MV-4-11 (cell line): ENCODE measurements at regions not wholly inside any gene's neighbourhood (a gene's known extent, or its start where the extent isn't known, plus 50 kb on each side); places are given as distances from the start of the nearest gene placed in this dataset.

Experiments
- DNase-seq: peaks from one replicate; lab custom pipeline; 2025; lab: John Stamatoyannopoulos, UW

DNA sequence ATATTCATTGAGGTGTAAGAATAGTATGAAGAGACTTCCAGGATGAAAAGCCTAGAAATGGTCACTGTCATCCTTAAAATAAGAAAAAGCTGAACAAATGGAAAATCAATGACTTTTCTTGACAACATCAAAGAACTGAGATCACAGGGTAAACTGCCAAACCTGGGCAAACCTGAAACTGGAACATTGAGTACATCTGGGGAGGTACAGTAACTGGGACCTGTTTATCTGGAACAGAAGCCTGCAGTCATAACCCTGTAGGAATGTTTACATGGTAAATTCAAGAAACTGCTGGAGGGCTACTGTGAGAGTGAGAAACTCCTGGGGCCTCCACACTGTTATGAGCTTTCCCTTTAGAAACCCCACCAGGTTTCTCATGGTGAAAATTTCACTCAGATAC, 130.1 kb upstream of the PIRT start:
- DNase-seq = no peak

DNA sequence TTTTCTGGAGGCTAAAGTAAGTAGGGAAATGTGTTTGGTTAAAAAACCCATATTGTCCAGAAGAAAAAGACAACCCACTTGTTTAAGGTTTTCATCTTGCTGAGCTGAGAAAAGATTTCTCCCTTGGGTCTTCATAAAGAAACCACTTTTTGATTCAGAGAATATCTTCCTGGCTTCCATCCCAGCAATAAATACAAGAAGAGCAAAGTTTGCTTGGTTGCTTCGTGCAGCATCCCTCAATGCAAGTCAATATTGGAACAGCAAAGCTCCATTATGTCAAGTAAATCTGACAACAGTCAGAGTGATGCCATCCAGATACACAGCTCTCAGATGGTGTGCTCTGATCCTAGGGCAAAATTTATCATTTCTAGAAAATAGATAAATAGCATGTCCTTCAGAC, 118.9 kb upstream of the PIRT start:
- no peak for DNase-seq

DNA sequence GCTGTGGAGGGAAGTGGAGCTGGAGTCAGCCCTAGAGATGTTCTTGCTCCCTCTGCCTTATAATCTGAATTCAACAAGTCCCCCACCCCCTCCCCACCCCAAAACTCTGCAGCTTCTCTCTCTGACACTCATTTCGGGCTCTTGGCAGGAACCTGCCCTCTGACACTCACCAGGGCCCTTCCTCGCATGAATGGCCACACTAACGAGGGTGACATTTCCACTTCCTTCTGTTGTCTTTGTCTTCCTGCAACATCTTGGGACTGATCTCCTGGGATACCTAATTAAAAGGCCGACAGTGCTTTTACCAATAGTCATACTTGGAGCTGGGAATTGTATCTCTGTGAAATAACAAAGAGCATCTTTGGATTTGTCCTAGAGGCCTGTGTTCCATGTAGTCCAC, 106.9 kb upstream of the PIRT start:
- no peak for DNase-seq

DNA sequence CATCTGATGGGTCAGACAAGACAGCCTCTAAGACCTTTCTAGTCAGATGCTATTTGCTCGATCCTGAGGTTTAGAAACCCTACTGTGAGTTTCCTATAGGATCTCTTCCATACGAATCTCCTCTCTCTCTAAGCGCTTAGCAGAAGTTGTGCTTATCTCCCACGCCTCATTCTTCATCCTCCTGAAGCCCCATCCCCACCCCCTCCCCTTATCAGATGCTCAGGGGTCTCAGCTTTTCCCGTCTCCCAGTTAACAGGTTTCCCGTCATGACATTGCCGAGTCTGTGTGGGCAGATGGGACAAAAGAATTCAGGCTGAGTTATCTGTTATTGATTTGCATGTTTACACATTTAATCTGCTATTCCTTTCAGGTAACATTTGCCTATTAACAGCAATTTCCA, 99.0 kb upstream of the PIRT start:
- DNase-seq = no peak

DNA sequence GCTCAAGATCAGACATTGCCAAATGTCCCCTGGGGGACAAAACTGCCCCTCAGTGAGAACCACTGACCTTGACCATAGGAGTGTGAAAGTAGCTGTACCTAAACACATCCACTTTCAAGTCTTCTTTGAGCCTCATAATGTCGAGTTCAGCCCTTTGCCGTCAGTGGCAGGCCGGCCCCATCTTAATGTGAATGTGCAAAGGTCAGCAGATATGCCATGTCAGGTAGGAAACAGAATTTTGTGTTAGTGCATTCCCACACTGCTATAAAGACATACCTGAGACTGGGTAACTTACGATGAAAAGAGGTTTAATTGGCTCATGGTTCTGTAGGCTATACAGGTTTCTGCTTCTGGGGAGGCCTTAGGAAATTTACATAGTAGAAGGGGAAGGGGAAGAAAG, 95.1 kb upstream of the PIRT start:
- no peak for DNase-seq

DNA sequence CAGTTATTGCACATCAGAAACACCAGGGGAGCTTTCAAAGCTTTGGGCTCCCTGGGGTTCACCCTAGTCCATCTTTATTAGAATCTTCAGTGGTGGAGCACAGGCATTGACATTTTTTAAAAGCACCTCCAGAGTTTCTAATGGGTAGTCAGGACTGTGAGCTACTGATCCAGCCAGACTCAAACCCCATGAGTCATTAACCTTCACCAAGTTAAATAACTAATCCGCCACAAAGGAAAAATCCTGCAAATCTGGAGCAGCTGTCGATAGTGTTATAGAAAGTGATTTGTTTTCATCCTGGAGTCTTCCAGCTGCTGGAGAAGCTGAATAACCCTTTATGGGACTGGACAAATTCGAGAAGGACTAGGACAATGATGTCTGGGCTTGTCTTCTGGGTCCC, 93.2 kb upstream of the PIRT start:
- DNase-seq = no peak

DNA sequence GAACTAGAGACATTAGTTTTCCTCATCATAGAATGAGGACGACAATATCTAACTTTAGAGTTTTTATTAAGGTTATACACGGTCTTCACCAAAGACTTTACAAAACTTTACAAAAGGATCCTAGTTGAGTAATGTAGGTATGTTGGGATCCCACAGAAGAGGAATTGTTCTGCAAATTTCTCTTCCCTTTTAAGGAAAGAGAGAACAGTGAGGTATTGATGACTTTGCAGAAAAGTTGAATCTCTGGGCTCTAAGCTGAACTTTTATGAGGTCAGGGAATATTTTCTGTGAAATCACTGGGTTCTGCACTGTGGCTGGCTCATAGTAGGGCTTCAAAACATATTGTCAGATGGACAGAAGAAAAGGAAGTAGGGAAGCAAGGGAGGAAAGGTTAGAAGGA, 89.8 kb upstream of the PIRT start:
- no peak for DNase-seq

DNA sequence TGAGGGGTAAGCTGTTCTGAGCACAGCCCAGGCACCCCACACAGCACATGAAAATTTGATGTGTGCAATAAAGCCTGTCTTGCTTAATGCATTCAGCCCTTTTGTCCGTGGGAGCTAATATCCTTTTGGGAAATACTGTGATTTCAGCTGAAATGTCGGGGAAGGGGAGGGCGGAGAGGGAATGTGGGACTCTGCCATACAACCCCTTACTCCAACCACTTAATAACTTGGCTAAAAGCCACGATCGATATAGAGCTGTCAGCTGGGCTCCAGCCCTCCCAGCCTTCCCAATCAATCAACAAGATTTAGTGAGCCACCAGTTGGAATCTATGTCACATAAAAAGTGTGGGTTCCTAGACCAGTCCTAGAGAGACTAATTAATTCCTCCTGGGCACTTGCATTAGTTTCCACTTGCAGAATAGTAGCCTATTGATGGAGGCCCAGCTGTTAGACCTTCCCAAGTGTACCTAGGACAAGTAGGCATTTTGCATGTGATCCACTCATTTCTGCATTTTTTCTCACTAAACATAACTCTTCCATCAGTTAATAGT, 82.7 kb upstream of the PIRT start:
- no peak for DNase-seq

DNA sequence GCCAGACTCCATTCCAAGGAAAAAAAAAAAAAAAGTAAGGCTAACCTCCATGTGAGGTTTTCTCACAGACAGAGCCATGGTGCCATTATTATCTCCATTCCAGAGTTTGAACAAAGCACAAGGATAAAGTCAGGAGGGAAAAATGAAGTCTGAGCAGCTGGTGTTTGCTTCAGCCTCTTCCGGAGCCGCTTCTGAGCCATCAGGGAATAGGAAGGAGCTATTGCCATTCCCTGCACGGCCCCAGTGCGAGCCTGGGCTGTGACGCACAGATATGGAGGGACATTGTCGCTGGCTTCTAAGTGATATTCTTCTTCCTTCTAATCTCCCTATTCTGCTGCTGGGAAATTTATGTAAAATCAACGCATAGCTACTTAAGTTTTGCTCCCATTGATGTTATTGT, 69.5 kb upstream of the PIRT start:
- no peak for DNase-seq

DNA sequence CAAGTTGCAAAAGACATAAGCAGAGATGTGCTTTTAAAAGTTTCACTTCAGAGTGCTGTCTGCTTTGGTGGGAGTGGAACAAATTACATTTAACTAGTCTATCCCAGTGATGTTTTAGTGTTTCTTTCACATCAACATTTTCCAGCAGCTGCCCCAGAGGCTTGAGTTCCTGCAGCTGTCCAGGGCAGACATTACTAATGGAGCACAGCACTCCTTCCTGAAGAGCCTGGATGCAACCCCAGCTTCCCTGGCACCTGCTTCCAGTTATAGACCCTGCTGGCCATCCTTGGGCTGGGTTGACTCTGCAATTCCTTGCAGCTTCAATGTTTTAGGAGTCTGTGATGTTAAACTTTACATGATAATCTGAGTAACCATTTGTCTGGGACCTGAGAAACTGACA, 61.4 kb upstream of the PIRT start:
- no peak for DNase-seq

DNA sequence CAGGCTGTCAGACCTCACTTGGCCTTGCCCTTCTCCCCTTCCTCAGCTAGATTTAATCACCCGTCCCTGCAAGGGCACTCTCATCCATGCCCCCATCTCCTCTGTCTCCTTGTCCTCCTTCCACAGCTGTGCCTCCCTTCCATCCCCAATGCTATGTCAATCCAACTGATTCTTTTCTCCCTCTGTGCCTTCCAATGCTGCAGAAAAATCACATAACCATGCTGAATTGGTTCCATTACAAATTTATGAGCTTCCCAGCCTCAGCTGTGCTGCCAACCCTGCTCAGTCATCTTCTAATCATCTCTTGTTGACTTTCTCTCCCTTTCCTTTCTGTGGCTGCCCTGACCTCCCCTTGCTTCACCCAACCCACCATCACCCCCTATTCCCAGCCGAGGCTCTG, 56.3 kb upstream of the PIRT start:
- no peak for DNase-seq

DNA sequence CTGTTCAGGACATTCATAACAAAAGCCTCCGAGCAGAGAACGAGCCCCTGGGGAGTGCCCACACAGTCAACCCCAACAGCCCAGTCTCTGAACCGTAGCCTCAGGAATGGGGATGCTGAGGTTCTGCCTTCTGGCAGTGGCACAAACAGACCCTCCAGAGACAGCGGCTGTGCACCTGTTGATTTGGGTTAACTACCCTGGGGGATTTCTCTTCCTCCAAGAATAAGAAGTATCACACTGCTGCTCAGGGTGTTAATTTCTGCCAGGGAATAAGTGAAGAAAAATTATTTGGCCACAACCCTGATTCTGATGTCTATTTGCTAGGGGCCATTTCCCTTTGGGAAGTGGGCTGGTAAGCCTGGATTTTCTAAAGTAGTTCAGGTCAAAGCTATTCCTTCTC, 51.0 kb upstream of the PIRT start:
- no peak for DNase-seq
